ENCODE measurements at regions not wholly inside any gene's neighbourhood (a gene's known extent, or its start where the extent isn't known, plus 50 kb on each side); places are given as distances from the start of the nearest gene placed in this dataset.

- Histone ChIP-seq H2BK120ac (ENCODE audit: low read depth, low read length) (no peak overlapping the region), H2BK20ac (ENCODE audit: low read depth, low read length) (no peak overlapping the region), H3K79me1 (ENCODE audit: low read depth in 1 of 2, low read length in 2 of 2) (no peaks in the 10 kb centered on the region), H3K14ac (replicated peaks; ENCODE audit: low read depth, low read length) (no peak overlapping the region), H2AK9ac (replicated peaks; ENCODE audit: low read depth, low read length, poor library complexity) (no peak overlapping the region), H3K23ac (ENCODE audit: low read depth, low read length) (no peak overlapping the region), H3K27me3 (ENCODE audit: control insufficient read depth, insufficient read depth, low read length) (no peaks in the 10 kb centered on the region), H3K4ac (ENCODE audit: low read depth, low read length) (no peak overlapping the region), H4K91ac (ENCODE audit: insufficient read depth, low read depth, low read length) (no peak overlapping the region), H2AK5ac (ENCODE audit: low read depth, low read length) (no peak overlapping the region), H3K9ac (ENCODE audit: low read depth, low read length) (no peak overlapping the region), H2BK5ac (ENCODE audit: low read depth, low read length, poor library complexity, severe bottlenecking) (no peak overlapping the region), H3K4me2 (ENCODE audit: low read depth, low read length) (no peak overlapping the region), H3K27ac (ENCODE audit: insufficient read depth, low read length) (no peak overlapping the region), H3K56ac (ENCODE audit: extremely low read depth, insufficient read depth, low read length) (no peak overlapping the region), H4K20me1 (ENCODE audit: insufficient read depth, low read length) (no peaks in the 10 kb centered on the region), H3K18ac (ENCODE audit: low read depth, low read length) (no peak overlapping the region), H4K5ac (ENCODE audit: low read depth, low read length) (no peak overlapping the region), H3K9me1 (ENCODE audit: insufficient read depth, low read length) (no peaks in the 10 kb centered on the region), H3K9me3 (ENCODE audit: control insufficient read depth, insufficient read depth, low read length) (peaks cover 11% of the 10 kb centered on the region), H2AFZ (replicated peaks; ENCODE audit: low read length, poor library complexity) (no peak overlapping the region), H2BK15ac (ENCODE audit: low read depth, low read length) (no peak overlapping the region), H3K4me3 (ENCODE audit: insufficient read depth, low read depth, low read length) (no peak overlapping the region), H3K4me1 (ENCODE audit: control insufficient read depth, insufficient read depth, low read length) (no peaks in the 10 kb centered on the region), H3K36me3 (ENCODE audit: control insufficient read depth, insufficient read depth, low read length) (no peaks in the 10 kb centered on the region), H4K8ac (ENCODE audit: low read depth in 2 of 2, low read length in 2 of 2) (no peak overlapping the region)
- in situ Hi-C loops (cut with MboI; ENCODE audit: low sequenced_read_pairs), result no loop called here
- no peak for DNase-seq
- ChIA-PET POLR2A (ENCODE audit: unreplicated experiment) (no interaction called here), CTCF (no interaction called here)
- 71% methylated on average over 5 of the region's 11 CpGs; no CpG with 5 or more reads in 1 of the 2 experiments for WGBS, 2 experiments (ENCODE audit: extremely low coverage in 2 of 2, insufficient read length in 1 of 2)
- intact Hi-C loops (cut with micrococcal nuclease), result no loop called here
- TF ChIP-seq POLR2A (IDR thresholded peaks at IDR 0.05; ENCODE audit: low read depth, low read length), result no peak
- TF ChIP-seq MXI1 (IDR thresholded peaks at IDR 0.05; ENCODE audit: borderline replicate concordance, low read depth, low read length), result no peak
- TF ChIP-seq USF2 (IDR thresholded peaks at IDR 0.05; ENCODE audit: low read depth, low read length), result no peak
- no peak for TF ChIP-seq SMC3 (IDR thresholded peaks at IDR 0.05; ENCODE audit: low read depth, low read length)
- TF ChIP-seq CEBPB (IDR thresholded peaks at IDR 0.05; ENCODE audit: low read depth, low read length), result no peak
- TF ChIP-seq NFE2L2 (IDR thresholded peaks at IDR 0.05; ENCODE audit: low read depth, low read length), result no peak
- TF ChIP-seq FOS (IDR thresholded peaks at IDR 0.05; ENCODE audit: low read depth, low read length), result no peak
- TF ChIP-seq MAZ (IDR thresholded peaks at IDR 0.05; ENCODE audit: borderline replicate concordance, low read depth, low read length), result no peak
- no peak for TF ChIP-seq RFX5 (IDR thresholded peaks at IDR 0.05; ENCODE audit: low read depth, low read length)
- no TSS peak for BruUV-seq (replicated peaks)
- dilution Hi-C loops (cut with HindIII; ENCODE audit: low sequenced_read_pairs, unreplicated experiment), result no loop called here
- no peak for ATAC-seq (ENCODE audit: low read depth)
Measured at GRCh38 chr2:185145316-185146121, 547.2 kb downstream of the ZNF804A start.

All from IMR-90 (cell line).